Inflammatory macrophage (primary cell): ENCODE measurements at regions not wholly inside any gene's neighbourhood (a gene's known extent, or its start where the extent isn't known, plus 50 kb on each side); places are given as distances from the start of the nearest gene placed in this dataset.

Experiments used
- DNase-seq, 2 donors: peaks; one replicate each; pipeline ENCODE4 v3.0.0-alpha.2; 2020 to 2022

GRCh38 chr1:221636967-221637366 lies 104.9 kb downstream of the DUSP10 start:
- no peak for DNase-seq

- DNase-seq = no peak
These were observed 104.2 kb downstream of the DUSP10 start for GRCh38 chr1:221637641-221638041.

- DNase-seq = no peak
These were observed 103.3 kb downstream of the DUSP10 start for GRCh38 chr1:221638595-221638994.

- no peak for DNase-seq
These were observed 100.1 kb downstream of the DUSP10 start for GRCh38 chr1:221641811-221642210.

GRCh38 chr1:221643404-221644144 lies 98.3 kb downstream of the DUSP10 start:
- DNase-seq = no peak

- DNase-seq = no peak
These were observed 97.8 kb downstream of the DUSP10 start for GRCh38 chr1:221644145-221644448.

- no peak for DNase-seq
These were observed 97.1 kb downstream of the DUSP10 start for GRCh38 chr1:221644663-221645258.

- no peak for DNase-seq
These were observed 93.7 kb downstream of the DUSP10 start for GRCh38 chr1:221648201-221648600.
